Fibroblast of upper back skin (primary cell): ENCODE measurements at regions not wholly inside any gene's neighbourhood (a gene's known extent, or its start where the extent isn't known, plus 50 kb on each side); places are given as distances from the start of the nearest gene placed in this dataset.
A peak's percentile ranks its signal among the peaks of the same experiment; 100 is the strongest.

ENCODE experiments used
- DNase-seq: peaks from one replicate; pipeline ENCODE4 v3.0.0-alpha.2; 2013

GRCh38 chr7:25852211-25852938 lies 299.6 kb upstream of the NFE2L3 start:
- peak; percentile 50 for DNase-seq

- no peak for DNase-seq
Measured at GRCh38 chr7:25852939-25853271, 299.1 kb upstream of the NFE2L3 start.

- no peak for DNase-seq
Measured at GRCh38 chr7:25853314-25853713, 298.7 kb upstream of the NFE2L3 start.

GRCh38 chr7:25854059-25854458 lies 297.9 kb upstream of the NFE2L3 start:
- no peak for DNase-seq

- DNase-seq, result peak; percentile 100
Measured at GRCh38 chr7:25854608-25855497, 297.1 kb upstream of the NFE2L3 start.

- DNase-seq, result no peak
Measured at GRCh38 chr7:25855854-25856782, 295.9 kb upstream of the NFE2L3 start.

GRCh38 chr7:25857376-25858067 lies 294.5 kb upstream of the NFE2L3 start:
- peak; percentile 82 for DNase-seq

GRCh38 chr7:25858200-25858524 lies 293.8 kb upstream of the NFE2L3 start:
- no peak for DNase-seq

GRCh38 chr7:25858525-25859411 lies 293.2 kb upstream of the NFE2L3 start:
- no peak for DNase-seq

- no peak for DNase-seq
Measured at GRCh38 chr7:25859412-25860274, 292.4 kb upstream of the NFE2L3 start.

GRCh38 chr7:25860275-25861163 lies 291.5 kb upstream of the NFE2L3 start:
- no peak for DNase-seq

GRCh38 chr7:25861164-25861496 lies 290.9 kb upstream of the NFE2L3 start:
- no peak for DNase-seq

- no peak for DNase-seq
Measured at GRCh38 chr7:25861601-25862260, 290.3 kb upstream of the NFE2L3 start.

GRCh38 chr7:25862261-25863004 lies 289.6 kb upstream of the NFE2L3 start:
- DNase-seq, result peak; percentile 100

- no peak for DNase-seq
Measured at GRCh38 chr7:25863005-25863728, 288.8 kb upstream of the NFE2L3 start.

GRCh38 chr7:25863729-25864110 lies 288.3 kb upstream of the NFE2L3 start:
- no peak for DNase-seq

- DNase-seq, result no peak
Measured at GRCh38 chr7:25864511-25864910, 287.5 kb upstream of the NFE2L3 start.
